K562 (cell line): ENCODE measurements at regions not wholly inside any gene's neighbourhood (a gene's known extent, or its start where the extent isn't known, plus 50 kb on each side); places are given as distances from the start of the nearest gene placed in this dataset.

Source experiments
- ATAC-seq: fragments of 200-7000 bp; cut with Tn5 transposase; 3 replicates; pipeline ENCODE4 v1.9.1; 2020; ENCODE audit warnings: moderate library complexity
- BruUV-seq: library from RNA; stranded (reverse); fragments of 400-500 nt; replicated peaks from 2 replicates; lab custom pipeline; 2021; lab: Mats Ljungman, UMichigan
- CTCF ChIA-PET: fragments of 300-600 bp; formaldehyde crosslinking; extraction: SDS; loops from one replicate; lab custom pipeline; 2021; ENCODE audit warnings: low intra/inter-chr PET ratio; lab: Yijun Ruan, JAX
- POLR2A ChIA-PET: fragments of 300-600, 350-650 bp; sonication (Branson Sonifier 250); formaldehyde crosslinking; extraction: SDS; loops from one replicate; lab custom pipeline; 2021; ENCODE audit warnings: antibody characterized with exemption, inconsistent platforms; lab: Yijun Ruan, JAX
- DNase-seq, 4 experiments: peaks; one replicate each; pipeline versions ENCODE4 v3.0.0 to v3.0.0-alpha.2; 2011 to 2018; ENCODE audit warnings: low spot score in 3 of 4, mixed read lengths in 3 of 4; ENCODE audit errors: extremely low read depth in 1 of 4
- FAIRE-seq: peaks from 2 replicates; lab custom pipeline; 2011; peaks lifted over from hg19 to GRCh38; lab: Jason Lieb, UNC
- H2AFZ ChIP-seq: 2 replicates; pipeline ENCODE4 v1.6.0; 2011; ENCODE audit warnings: low read depth, low read length, control low read depth, inconsistent platforms
- H3K27ac ChIP-seq: fragments of 200-600 bp; 3 replicates; pipeline ENCODE4 v1.8.0; 2011; ENCODE audit warnings: low read depth, mild to moderate bottlenecking, control low read depth, inconsistent platforms, low read length, moderate library complexity, mixed read lengths; ENCODE audit errors: extremely low read depth
- H3K27me3 ChIP-seq, 2 experiments: fragments of 300-600 bp in 1 of 2; 2 replicates in 1 of 2; 3 replicates in 1 of 2; pipeline versions ENCODE4 v1.6.0 to v1.8.0; 2011; ENCODE audit warnings: inconsistent platforms in 2 of 2, low read length in 2 of 2, mild to moderate bottlenecking in 1 of 2, mixed read lengths in 1 of 2, moderate library complexity in 1 of 2; ENCODE audit not compliant: control insufficient read depth in 2 of 2, insufficient read depth in 2 of 2
- H3K36me3 ChIP-seq: fragments of 300-600 bp; 3 replicates; pipeline ENCODE4 v1.8.0; 2011; ENCODE audit warnings: mild to moderate bottlenecking, low read length, inconsistent platforms; ENCODE audit not compliant: control insufficient read depth, insufficient read depth
- H3K4me1 ChIP-seq, 2 experiments: fragments of 200-600 bp in 1 of 2; replicated peaks in 1 of 2; 2 replicates in 1 of 2; 3 replicates in 1 of 2; pipeline versions ENCODE4 v1.5.1 to v1.8.0; 2011; ENCODE audit warnings: inconsistent platforms in 2 of 2, low read length in 2 of 2, mild to moderate bottlenecking in 1 of 2, mixed read lengths in 1 of 2, moderate library complexity in 1 of 2; ENCODE audit not compliant: control insufficient read depth in 2 of 2, insufficient read depth in 2 of 2
- H3K4me2 ChIP-seq: 2 replicates; pipeline ENCODE4 v1.6.1; 2011; ENCODE audit warnings: low read length, control low read depth, inconsistent platforms, mixed read lengths; ENCODE audit not compliant: insufficient read depth
- H3K4me3 ChIP-seq: fragments of 200-600 bp; sonication (generic), shearing (Covaris generic); 2 replicates; pipeline ENCODE4 v1.5.1; 2016; ENCODE audit warnings: control low read depth, inconsistent platforms
- H3K79me2 ChIP-seq: fragments of 200-600 bp; 3 replicates; pipeline ENCODE4 v1.8.0; 2011; ENCODE audit warnings: low read length, inconsistent platforms; ENCODE audit not compliant: control insufficient read depth, insufficient read depth
- H3K9ac ChIP-seq, 2 experiments: 2 replicates each; pipeline versions ENCODE4 v1.6.0 to v1.6.1; 2011; ENCODE audit warnings: low read depth in 2 of 2, low read length in 2 of 2, control low read depth in 1 of 2, inconsistent platforms in 1 of 2, mild to moderate bottlenecking in 1 of 2, mixed read lengths in 1 of 2; ENCODE audit not compliant: insufficient read depth in 1 of 2
- H3K9me1 ChIP-seq: one replicate; pipeline ENCODE4 v1.6.0; 2011; ENCODE audit warnings: inconsistent platforms, mild to moderate bottlenecking, low read length, moderate library complexity; ENCODE audit not compliant: control insufficient read depth, insufficient read depth
- H3K9me3 ChIP-seq: replicated peaks from 2 replicates; pipeline ENCODE4 v1.5.1; 2011; ENCODE audit warnings: low read depth, low read length, inconsistent platforms; ENCODE audit not compliant: control insufficient read depth, insufficient read depth
- H4K20me1 ChIP-seq: replicated peaks from 2 replicates; pipeline ENCODE4 v1.6.1; 2011; ENCODE audit warnings: low read length, inconsistent platforms, mixed read lengths; ENCODE audit not compliant: control insufficient read depth, insufficient read depth
- FOXJ3 ChIP-seq: sonication (generic); formaldehyde crosslinking; IDR thresholded peaks from 2 replicates; pipeline ENCODE4 v1.4.0; 2020; ENCODE audit warnings: mild to moderate bottlenecking, missing genetic modification reagents
- MAFF ChIP-seq: IDR thresholded peaks from 2 replicates; pipeline ENCODE4 v1.6.1; 2012; ENCODE audit warnings: low read length, improper control_type of control experiment
- NR2C2 ChIP-seq, 2 experiments: fragments of 200-800 bp in 1 of 2; sonication (Bioruptor generic) in 1 of 2; sonication (generic) in 1 of 2; formaldehyde crosslinking in 1 of 2; IDR thresholded peaks; 2 replicates each; pipeline versions ENCODE4 v1.6.1 to v1.8.0; 2016 to 2022; ENCODE audit warnings: mild to moderate bottlenecking in 1 of 2, missing compliant biosample characterization in 1 of 2, missing genetic modification characterization in 1 of 2, missing genetic modification reagents in 1 of 2
- SPI1 ChIP-seq: IDR thresholded peaks from 2 replicates; pipeline ENCODE4 v1.6.1; 2011; ENCODE audit warnings: low read depth, low read length, control low read depth, borderline replicate concordance
- TRIM28 ChIP-seq: fragments of 450-650 bp; IDR thresholded peaks from 2 replicates; pipeline ENCODE4 v1.6.1; 2017
- ZNF354B ChIP-seq: fragments of 250-450 bp; sonication (Bioruptor Pico); IDR thresholded peaks from 2 replicates; pipeline ENCODE4 v1.4.0; 2020
- WGBS: fragments of 100-300 bp; shearing (Covaris generic); methylation state at CpG from one replicate; pipeline ENCODE4 v1.1.6; 2016; ENCODE audit warnings: low coverage, mixed read lengths; ENCODE audit not compliant: insufficient coverage; ENCODE audit errors: missing lambda C conversion rate; 5-methylcytosine and 5-hydroxymethylcytosine counted together
- in situ Hi-C: fragments of 300-500 bp; cut with MboI; formaldehyde crosslinking; loops from 4 replicates; pipeline ENCODE4 v1.15.0; 2018; ENCODE audit warnings: inconsistent platforms, mixed read lengths
- intact Hi-C: fragments of 100-400 bp; cut with micrococcal nuclease; formaldehyde crosslinking; loops from 2 replicates; pipeline ENCODE4 v1.14.2; 2022
- TF ChIP-seq, protein P1 (sequence below), 2 experiments: IDR thresholded peaks; 2 replicates each; pipeline ENCODE4 v1.6.1; 2012; ENCODE audit warnings: improper control_type of control experiment in 2 of 2, low read depth in 2 of 2, low read length in 2 of 2, borderline replicate concordance in 1 of 2
- TF ChIP-seq, protein P2 (sequence below), 2 experiments: fragments of 250-450 bp in 1 of 2; fragments of 450-650 bp in 1 of 2; sonication (Bioruptor Pico) in 1 of 2; IDR thresholded peaks; 2 replicates each; pipeline versions ENCODE4 v1.6.1 to v1.8.0; 2016 to 2021; ENCODE audit warnings: mild to moderate bottlenecking in 2 of 2, moderate library complexity in 2 of 2, missing compliant biosample characterization in 1 of 2, missing genetic modification characterization in 1 of 2

DNA sequence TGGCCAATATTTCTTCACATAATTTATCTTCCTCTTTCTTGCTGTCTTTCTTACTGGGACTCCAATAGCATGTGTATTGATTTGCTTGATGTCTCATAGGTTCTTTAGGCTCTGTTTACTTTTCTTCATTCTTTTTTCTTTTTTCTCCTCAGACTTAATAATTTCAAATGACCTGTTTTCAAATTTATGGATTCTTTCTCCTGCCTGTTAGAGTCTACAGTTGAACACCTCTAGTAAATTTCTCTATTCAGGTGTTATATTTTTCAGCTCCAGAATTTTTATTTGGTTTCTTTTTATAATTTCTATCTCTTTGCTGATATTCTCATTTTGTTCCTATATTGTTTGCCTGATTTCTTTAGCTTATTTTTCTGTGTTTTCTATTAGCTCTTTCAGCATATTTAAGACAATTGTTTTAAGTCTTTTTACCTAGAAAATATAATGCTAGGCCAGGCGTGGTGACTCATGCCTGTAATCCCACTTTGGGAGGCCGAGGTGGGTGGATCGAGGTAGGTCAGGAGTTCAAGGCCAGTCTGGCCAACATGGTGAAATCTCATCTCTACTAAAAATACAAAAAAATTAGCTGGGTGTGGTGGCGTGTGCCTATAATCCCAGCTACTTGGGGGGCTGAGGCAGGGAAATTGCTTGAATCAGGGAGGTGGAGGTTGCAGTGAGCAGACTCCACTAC lies 61.9 kb upstream of the TNS3 start:
- CTCF ChIA-PET: no interaction called here
- H3K4me1 ChIP-seq: no peaks in the 10 kb centered on the region
- in situ Hi-C loops: no loop called here

DNA sequence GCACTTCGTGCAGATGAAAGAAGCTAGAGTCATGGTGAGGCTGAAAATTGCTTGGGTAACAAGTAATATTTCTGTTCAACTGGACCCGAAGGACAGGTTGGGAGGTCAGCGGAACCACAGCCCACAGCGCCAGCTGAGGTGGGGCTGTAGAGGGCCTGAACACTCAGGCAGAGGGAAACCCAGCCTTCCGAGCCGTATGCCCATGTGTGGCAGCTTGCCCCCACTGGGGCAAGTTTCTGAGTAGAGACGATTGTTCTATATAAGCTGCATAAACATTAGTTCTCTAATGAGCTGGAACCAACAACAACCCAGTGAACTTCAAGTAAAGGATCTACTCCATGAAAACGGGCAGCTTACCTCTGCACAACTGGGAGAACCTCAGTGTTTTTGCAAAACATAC lies 58.4 kb upstream of the TNS3 start:
- H3K9me1 ChIP-seq: no peaks in the 10 kb centered on the region
- H3K36me3 ChIP-seq: no peaks in the 10 kb centered on the region
- POLR2A ChIA-PET: no interaction called here
- DNase-seq (no peak), ATAC-seq (no peak), FAIRE-seq (no peak)
- CTCF ChIA-PET: no interaction called here
- intact Hi-C loops (no loop called here), in situ Hi-C loops (no loop called here)
- no TSS peak for BruUV-seq
- no peaks in the 10 kb centered on the region for H3K79me2 ChIP-seq
- H3K4me1 ChIP-seq: no peaks in the 10 kb centered on the region
- TF ChIP-seq FOXJ3: no peak
- no peak for TF ChIP-seq ZNF354B (CRISPR knock-in tag)
- TF ChIP-seq, protein P1, sequence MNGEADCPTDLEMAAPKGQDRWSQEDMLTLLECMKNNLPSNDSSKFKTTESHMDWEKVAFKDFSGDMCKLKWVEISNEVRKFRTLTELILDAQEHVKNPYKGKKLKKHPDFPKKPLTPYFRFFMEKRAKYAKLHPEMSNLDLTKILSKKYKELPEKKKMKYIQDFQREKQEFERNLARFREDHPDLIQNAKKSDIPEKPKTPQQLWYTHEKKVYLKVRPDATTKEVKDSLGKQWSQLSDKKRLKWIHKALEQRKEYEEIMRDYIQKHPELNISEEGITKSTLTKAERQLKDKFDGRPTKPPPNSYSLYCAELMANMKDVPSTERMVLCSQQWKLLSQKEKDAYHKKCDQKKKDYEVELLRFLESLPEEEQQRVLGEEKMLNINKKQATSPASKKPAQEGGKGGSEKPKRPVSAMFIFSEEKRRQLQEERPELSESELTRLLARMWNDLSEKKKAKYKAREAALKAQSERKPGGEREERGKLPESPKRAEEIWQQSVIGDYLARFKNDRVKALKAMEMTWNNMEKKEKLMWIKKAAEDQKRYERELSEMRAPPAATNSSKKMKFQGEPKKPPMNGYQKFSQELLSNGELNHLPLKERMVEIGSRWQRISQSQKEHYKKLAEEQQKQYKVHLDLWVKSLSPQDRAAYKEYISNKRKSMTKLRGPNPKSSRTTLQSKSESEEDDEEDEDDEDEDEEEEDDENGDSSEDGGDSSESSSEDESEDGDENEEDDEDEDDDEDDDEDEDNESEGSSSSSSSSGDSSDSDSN (IDR thresholded peaks at IDR 0.05; ENCODE audit: borderline replicate concordance in 1 of 2, low read depth in 2 of 2, low read length in 2 of 2): no peak
- TF ChIP-seq MAFF: no peak
- TF ChIP-seq, protein P2, sequence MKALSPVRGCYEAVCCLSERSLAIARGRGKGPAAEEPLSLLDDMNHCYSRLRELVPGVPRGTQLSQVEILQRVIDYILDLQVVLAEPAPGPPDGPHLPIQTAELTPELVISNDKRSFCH (CRISPR knock-in tag; IDR thresholded peaks at IDR 0.05): no peak
- TF ChIP-seq, protein P2 (tag; IDR thresholded peaks at IDR 0.05): no peak
- TF ChIP-seq NR2C2 (CRISPR knock-in tag; IDR thresholded peaks at IDR 0.05): no peak
- no peak for TF ChIP-seq NR2C2 (tag; IDR thresholded peaks at IDR 0.05)
- no peak overlapping the region for H3K4me3 ChIP-seq
- H3K27me3 ChIP-seq: peaks cover 0 to 30% of the 10 kb centered on the region in 2 experiments; a peak in 2 of 5 replicates
- H3K27ac ChIP-seq: no peak overlapping the region
- no peak overlapping the region for H2AFZ ChIP-seq
- 3% methylated on average over 8 of the region's 8 CpGs for WGBS
- H3K9ac ChIP-seq: no peak overlapping the region
- no peaks in the 10 kb centered on the region for H4K20me1 ChIP-seq
- no peaks in the 10 kb centered on the region for H3K9me3 ChIP-seq
- H3K4me2 ChIP-seq: no peak overlapping the region

More for the DNA sequence above, 61.9 kb upstream of the TNS3 start:
- peaks cover 0 to 12% of the 10 kb centered on the region in 2 experiments; a peak in 2 of 5 replicates for H3K27me3 ChIP-seq
- intact Hi-C loops: no loop called here
- no peak overlapping the region for H3K4me2 ChIP-seq
- DNase-seq (no peak), FAIRE-seq (no peak), ATAC-seq (no peak)
- H3K9ac ChIP-seq: no peak overlapping the region
- TF ChIP-seq TRIM28 (peak; percentile 61; the same call in 1 of the 2 replicates), SPI1 (no peak)
- no peaks in the 10 kb centered on the region for H3K9me1 ChIP-seq
- 0% methylated on average over 4 of the region's 4 CpGs for WGBS
- H3K79me2 ChIP-seq: no peaks in the 10 kb centered on the region
- POLR2A ChIA-PET: no interaction called here
- H4K20me1 ChIP-seq: no peaks in the 10 kb centered on the region
- no peaks in the 10 kb centered on the region for H3K9me3 ChIP-seq
- H3K36me3 ChIP-seq: no peaks in the 10 kb centered on the region
- no TSS peak for BruUV-seq
- H3K27ac ChIP-seq: no peak overlapping the region
- H3K4me3 ChIP-seq: no peak overlapping the region
- H2AFZ ChIP-seq: no peak overlapping the region
